PC-9 (cell line): ENCODE measurements at regions not wholly inside any gene's neighbourhood (a gene's known extent, or its start where the extent isn't known, plus 50 kb on each side); places are given as distances from the start of the nearest gene placed in this dataset.

Experiments used
- BruUV-seq: library from RNA; stranded (reverse); fragments of 400-500 nt; replicated peaks from 2 replicates; lab custom pipeline; 2021; lab: Mats Ljungman, UMichigan
- CTCF ChIA-PET: fragments of 300-600 bp; sonication (Branson Sonifier 250); formaldehyde crosslinking; loops from one replicate; lab custom pipeline; 2022; ENCODE audit warnings: antibody characterized with exemption; lab: Charles Lee
- POLR2A ChIA-PET: fragments of 300-600 bp; sonication (Branson Sonifier 250); formaldehyde crosslinking; loops from one replicate; lab custom pipeline; 2022; ENCODE audit warnings: antibody characterized with exemption; ENCODE audit not compliant: unreplicated experiment; lab: Charles Lee
- DNase-seq, 2 experiments: peaks; one replicate each; pipeline versions ENCODE4 v3.0.0 to v3.0.0-alpha.2; 2015 to 2022; ENCODE audit warnings: mixed read lengths in 1 of 2
- H2AFZ ChIP-seq: fragments of 200-600 bp; sonication (generic); 2 replicates; pipeline ENCODE4 v1.8.1; 2017; ENCODE audit warnings: antibody characterized with exemption
- H3F3A ChIP-seq: fragments of 200-600 bp; sonication (generic); 2 replicates; pipeline ENCODE4 v1.8.1; 2017; ENCODE audit warnings: antibody characterized with exemption, mild to moderate bottlenecking, low read depth; ENCODE audit not compliant: insufficient read depth
- H3K27ac ChIP-seq: fragments of 200-600 bp; sonication (generic); 2 replicates; pipeline ENCODE4 v1.6.1; 2016; ENCODE audit warnings: mixed run types
- H3K27me3 ChIP-seq: fragments of 200-600 bp; sonication (generic); 2 replicates; pipeline ENCODE4 v1.6.1; 2016; ENCODE audit warnings: low read depth, mixed run types; ENCODE audit not compliant: insufficient read depth
- H3K36me3 ChIP-seq: fragments of 200-600 bp; sonication (generic); 2 replicates; pipeline ENCODE4 v1.6.1; 2016; ENCODE audit warnings: low read depth, mixed run types
- H3K4me1 ChIP-seq: fragments of 200-600 bp; sonication (generic); replicated peaks from 2 replicates; pipeline ENCODE4 v1.6.1; 2016; ENCODE audit warnings: mixed run types; ENCODE audit not compliant: insufficient read depth
- H3K4me2 ChIP-seq: fragments of 200-600 bp; sonication (generic); 2 replicates; pipeline ENCODE4 v1.6.1; 2017; ENCODE audit warnings: mixed run types
- H3K4me3 ChIP-seq: fragments of 200-600 bp; sonication (generic); 2 replicates; pipeline ENCODE4 v1.6.1; 2016; ENCODE audit warnings: mixed run types
- H3K79me2 ChIP-seq: fragments of 200-600 bp; sonication (generic); 2 replicates; pipeline ENCODE4 v1.6.1; 2017; ENCODE audit warnings: low read depth, mixed run types
- H3K9me2 ChIP-seq: fragments of 200-600 bp; sonication (generic); 2 replicates; pipeline ENCODE4 v1.8.1; 2017; ENCODE audit warnings: mild to moderate bottlenecking; ENCODE audit not compliant: insufficient read depth
- H3K9me3 ChIP-seq: fragments of 200-600 bp; sonication (generic); 2 replicates; pipeline ENCODE4 v1.8.1; 2016; ENCODE audit warnings: low read depth; ENCODE audit not compliant: insufficient read depth
- H4K20me1 ChIP-seq: fragments of 200-600 bp; sonication (generic); 2 replicates; pipeline ENCODE4 v1.8.1; 2017; ENCODE audit not compliant: insufficient read depth
- EZH2 ChIP-seq: fragments of 200-600 bp; sonication (generic); IDR thresholded peaks from 2 replicates; pipeline ENCODE4 v1.8.0; 2017; ENCODE audit warnings: antibody characterized with exemption, low read depth
- intact Hi-C: fragments of 100-400 bp; cut with micrococcal nuclease; formaldehyde crosslinking; loops from one replicate; pipeline ENCODE4 v1.10.0; 2022; ENCODE audit not compliant: unreplicated experiment
- TF ChIP-seq, protein P1 (sequence below): fragments of 200-600 bp; sonication (generic); conservative IDR thresholded peaks from 2 replicates; pipeline ENCODE4 v1.6.1; 2017; ENCODE audit warnings: mixed run types, antibody characterized with exemption, mild to moderate bottlenecking, moderate library complexity

DNA sequence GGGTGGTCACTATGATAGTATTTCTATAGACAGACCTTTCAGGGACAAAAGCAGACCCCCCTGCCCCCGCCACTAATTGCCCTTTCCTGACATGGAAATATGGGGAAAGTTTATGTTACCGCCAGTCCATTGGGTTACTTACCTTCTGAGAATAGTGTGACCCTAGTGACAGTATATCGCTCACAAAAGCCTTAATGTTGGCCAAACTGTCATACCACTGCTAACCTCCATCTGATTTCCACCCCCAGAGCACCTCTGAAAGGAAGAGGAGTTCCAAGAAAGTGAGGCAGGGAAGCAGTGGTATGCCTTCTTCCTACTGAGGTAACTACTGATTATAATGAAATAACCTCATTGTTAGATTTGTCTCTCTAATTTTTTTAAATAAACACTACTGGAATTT, 67.5 kb upstream of the CCDC91 start:
- no peaks in the 10 kb centered on the region for H3K27me3 ChIP-seq
- no peak overlapping the region for H3K27ac ChIP-seq
- no peaks in the 10 kb centered on the region for H3K9me2 ChIP-seq
- no TSS peak for BruUV-seq
- CTCF ChIA-PET = no interaction called here
- no peaks in the 10 kb centered on the region for H3K36me3 ChIP-seq
- H3K9me3 ChIP-seq = no peaks in the 10 kb centered on the region
- no peaks in the 10 kb centered on the region for H3F3A ChIP-seq
- TF ChIP-seq, protein P1, sequence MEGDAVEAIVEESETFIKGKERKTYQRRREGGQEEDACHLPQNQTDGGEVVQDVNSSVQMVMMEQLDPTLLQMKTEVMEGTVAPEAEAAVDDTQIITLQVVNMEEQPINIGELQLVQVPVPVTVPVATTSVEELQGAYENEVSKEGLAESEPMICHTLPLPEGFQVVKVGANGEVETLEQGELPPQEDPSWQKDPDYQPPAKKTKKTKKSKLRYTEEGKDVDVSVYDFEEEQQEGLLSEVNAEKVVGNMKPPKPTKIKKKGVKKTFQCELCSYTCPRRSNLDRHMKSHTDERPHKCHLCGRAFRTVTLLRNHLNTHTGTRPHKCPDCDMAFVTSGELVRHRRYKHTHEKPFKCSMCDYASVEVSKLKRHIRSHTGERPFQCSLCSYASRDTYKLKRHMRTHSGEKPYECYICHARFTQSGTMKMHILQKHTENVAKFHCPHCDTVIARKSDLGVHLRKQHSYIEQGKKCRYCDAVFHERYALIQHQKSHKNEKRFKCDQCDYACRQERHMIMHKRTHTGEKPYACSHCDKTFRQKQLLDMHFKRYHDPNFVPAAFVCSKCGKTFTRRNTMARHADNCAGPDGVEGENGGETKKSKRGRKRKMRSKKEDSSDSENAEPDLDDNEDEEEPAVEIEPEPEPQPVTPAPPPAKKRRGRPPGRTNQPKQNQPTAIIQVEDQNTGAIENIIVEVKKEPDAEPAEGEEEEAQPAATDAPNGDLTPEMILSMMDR = no peak
- TF ChIP-seq EZH2 = no peak
- intact Hi-C loops = no loop called here
- no peaks in the 10 kb centered on the region for H3K4me1 ChIP-seq
- no peaks in the 10 kb centered on the region for H3K79me2 ChIP-seq
- POLR2A ChIA-PET = no interaction called here
- no peak overlapping the region for H3K4me2 ChIP-seq
- no peak overlapping the region for H2AFZ ChIP-seq
- no peaks in the 10 kb centered on the region for H4K20me1 ChIP-seq
- no peak overlapping the region for H3K4me3 ChIP-seq
- no peak for DNase-seq

DNA sequence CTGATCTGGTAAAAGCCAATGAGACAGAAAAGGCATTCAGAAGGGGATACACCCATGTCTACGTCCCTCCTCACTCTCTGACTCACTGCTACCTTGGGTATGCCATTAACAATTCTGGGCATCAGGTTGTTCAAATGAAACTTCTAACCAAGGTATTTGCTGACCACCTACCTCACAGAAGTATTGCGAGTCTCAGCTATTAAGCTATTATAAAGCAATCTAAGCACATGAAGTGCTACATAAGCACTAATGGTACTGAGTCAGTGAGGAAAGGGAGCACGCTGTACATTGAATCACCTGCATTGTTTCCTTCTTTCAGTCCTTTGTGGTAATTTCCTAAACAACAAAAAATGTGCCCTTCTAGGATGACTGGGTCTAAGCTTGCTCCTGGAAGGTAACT, 62.8 kb upstream of the CCDC91 start:
- Histone ChIP-seq H3K27ac (no peak overlapping the region), H2AFZ (no peak overlapping the region), H3F3A (no peaks in the 10 kb centered on the region), H3K4me1 (no peaks in the 10 kb centered on the region), H3K9me2 (no peaks in the 10 kb centered on the region), H3K27me3 (no peaks in the 10 kb centered on the region), H3K4me3 (no peak overlapping the region), H4K20me1 (no peaks in the 10 kb centered on the region), H3K4me2 (no peak overlapping the region), H3K36me3 (no peaks in the 10 kb centered on the region), H3K79me2 (no peaks in the 10 kb centered on the region), H3K9me3 (no peaks in the 10 kb centered on the region)
- TF ChIP-seq, protein P1 = no peak
- no peak for TF ChIP-seq EZH2
- BruUV-seq = no TSS peak
- DNase-seq = no peak
- intact Hi-C loops = no loop called here
- ChIA-PET POLR2A (no interaction called here), CTCF (no interaction called here)

DNA sequence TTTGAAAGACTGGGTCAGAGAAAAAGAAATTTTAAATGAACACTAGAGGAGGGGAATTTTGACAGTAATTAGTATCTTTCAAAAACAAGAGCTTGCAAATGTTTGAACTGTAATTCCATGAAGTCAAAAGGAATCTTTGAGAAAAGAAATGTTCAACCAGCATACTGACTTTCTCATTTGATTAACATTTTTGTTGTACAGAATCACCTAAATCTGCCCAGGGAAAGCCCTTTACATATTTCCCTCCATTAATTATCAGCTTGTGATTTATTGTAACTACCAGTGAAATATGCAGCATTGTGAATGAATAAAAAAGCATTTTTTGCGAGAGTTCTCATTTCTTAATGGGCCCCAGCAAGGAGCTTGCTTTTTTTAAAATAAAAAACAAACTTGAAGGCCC, 61.2 kb upstream of the CCDC91 start:
- Histone ChIP-seq H3K9me3 (0 out of 2 replicates have a peak, but pooled peaks cover 2% of the 10 kb centered on the region), H3K79me2 (no peaks in the 10 kb centered on the region), H2AFZ (no peak overlapping the region), H3K27ac (no peak overlapping the region), H3F3A (no peaks in the 10 kb centered on the region), H3K4me3 (no peak overlapping the region), H3K36me3 (no peaks in the 10 kb centered on the region), H3K4me1 (no peaks in the 10 kb centered on the region), H3K9me2 (no peaks in the 10 kb centered on the region), H3K4me2 (no peak overlapping the region), H3K27me3 (no peaks in the 10 kb centered on the region), H4K20me1 (no peaks in the 10 kb centered on the region)
- TF ChIP-seq EZH2 = no peak
- TF ChIP-seq, protein P1 = no peak
- intact Hi-C loops = no loop called here
- POLR2A ChIA-PET = no interaction called here
- DNase-seq = no peak
- BruUV-seq = no TSS peak
- CTCF ChIA-PET = interaction anchor here (0.6 kb wide), 1 partner anchor 102 kb away, joined by 4 read pairs; no protein-coding TSS in a partner anchor
